Panc1 (cell line): ENCODE measurements at regions not wholly inside any gene's neighbourhood (a gene's known extent, or its start where the extent isn't known, plus 50 kb on each side); places are given as distances from the start of the nearest gene placed in this dataset.

ENCODE experiments used
- ATAC-seq: fragments of 200-7000 bp; cut with Tn5 transposase; 2 replicates; pipeline ENCODE4 v1.9.1; 2020; ENCODE audit warnings: mild to moderate bottlenecking, moderate library complexity
- BruUV-seq: library from RNA; stranded (reverse); fragments of 400-500 nt; replicated peaks from 2 replicates; lab custom pipeline; 2021; lab: Mats Ljungman, UMichigan
- CTCF ChIA-PET: fragments of 300-600 bp; sonication (Branson Sonifier 250); formaldehyde crosslinking; loops from one replicate; lab custom pipeline; 2022; ENCODE audit warnings: antibody characterized with exemption; lab: Charles Lee
- POLR2A ChIA-PET: fragments of 300-600 bp; sonication (Branson Sonifier 250); formaldehyde crosslinking; loops from one replicate; lab custom pipeline; 2022; ENCODE audit warnings: antibody characterized with exemption; lab: Charles Lee
- DNase-seq: peaks from one replicate; pipeline ENCODE4 v3.0.0-alpha.2; 2010; ENCODE audit warnings: low read depth, low spot score
- H3K27ac ChIP-seq: 2 replicates; pipeline ENCODE4 v1.5.1; 2011; ENCODE audit warnings: mild to moderate bottlenecking, low read length, inconsistent platforms
- H3K27me3 ChIP-seq: fragments of 200-500 bp; sonication (Bioruptor generic); 2 replicates; pipeline ENCODE4 v1.6.0; 2014; ENCODE audit warnings: low read length, inconsistent platforms; ENCODE audit not compliant: control insufficient read depth, insufficient read depth
- H3K36me3 ChIP-seq: fragments of 200-500 bp; sonication (Bioruptor generic); 2 replicates; pipeline ENCODE4 v1.5.1; 2014; ENCODE audit warnings: inconsistent platforms, mild to moderate bottlenecking, low read length, moderate library complexity; ENCODE audit not compliant: control insufficient read depth, insufficient read depth
- H3K4me1 ChIP-seq: 2 replicates; pipeline ENCODE4 v1.5.1; 2011; ENCODE audit warnings: inconsistent platforms, mild to moderate bottlenecking, low read length, moderate library complexity; ENCODE audit not compliant: control insufficient read depth, insufficient read depth
- H3K4me3 ChIP-seq, 2 experiments: 2 replicates each; pipeline ENCODE4 v1.5.1; 2011 to 2012; ENCODE audit warnings: low read depth in 2 of 2, low read length in 2 of 2, mild to moderate bottlenecking in 2 of 2, inconsistent platforms in 1 of 2, moderate library complexity in 1 of 2
- H3K9me3 ChIP-seq: fragments of 200-500 bp; sonication (Bioruptor generic); 2 replicates; pipeline ENCODE4 v1.5.1; 2014; ENCODE audit warnings: low read depth, mild to moderate bottlenecking, inconsistent platforms, low read length, moderate library complexity; ENCODE audit not compliant: control insufficient read depth, insufficient read depth
- CTCF ChIP-seq: fragments of 450-650 bp; IDR thresholded peaks from 2 replicates; pipeline ENCODE4 v1.5.1; 2017; ENCODE audit warnings: mild to moderate bottlenecking
- POLR2AphosphoS5 ChIP-seq: IDR thresholded peaks from 2 replicates; pipeline ENCODE4 v1.6.1; 2012; ENCODE audit warnings: mild to moderate bottlenecking, low read depth, low read length, moderate library complexity
- REST ChIP-seq, 2 experiments: IDR thresholded peaks; 2 replicates each; pipeline ENCODE4 v1.6.1; 2011 to 2012; ENCODE audit warnings: low read depth in 2 of 2, control low read depth in 1 of 2, low read length in 1 of 2, mild to moderate bottlenecking in 1 of 2, moderate library complexity in 1 of 2; ENCODE audit not compliant: insufficient read depth in 1 of 2
- SIN3A ChIP-seq: IDR thresholded peaks from 2 replicates; pipeline ENCODE4 v1.6.1; 2012; ENCODE audit warnings: low read depth, mild to moderate bottlenecking, low read length, moderate library complexity, borderline replicate concordance; ENCODE audit not compliant: insufficient read depth
- TCF7L2 ChIP-seq: IDR thresholded peaks from 2 replicates; pipeline ENCODE4 v1.6.1; 2011; ENCODE audit warnings: mild to moderate bottlenecking, low read depth, low read length, inconsistent platforms
- in situ Hi-C: cut with HindIII; loops from 2 replicates; pipeline ENCODE4 v1.10.0; 2016; ENCODE audit warnings: low sequenced_read_pairs, low pct_unique_long_range_greater_than_20kb
- intact Hi-C: fragments of 100-400 bp; cut with micrococcal nuclease; formaldehyde crosslinking; loops from one replicate; pipeline ENCODE4 v1.10.0; 2022; ENCODE audit not compliant: unreplicated experiment

GRCh38 chr12:83629931-83630330 lies 943.2 kb downstream of the TMTC2 start:
- TF ChIP-seq REST (IDR thresholded peaks at IDR 0.05; ENCODE audit: insufficient read depth in 1 of 2, low read depth in 2 of 2, low read length in 1 of 2) (no peak), TCF7L2 (no peak), CTCF (no peak), POLR2AphosphoS5 (no peak), SIN3A (no peak)
- ChIA-PET CTCF (no interaction called here), POLR2A (no interaction called here)
- H3K9me3 ChIP-seq = no peaks in the 10 kb centered on the region
- H3K27ac ChIP-seq = no peak overlapping the region
- no peak overlapping the region for H3K4me3 ChIP-seq
- no TSS peak for BruUV-seq
- no peaks in the 10 kb centered on the region for H3K4me1 ChIP-seq
- H3K36me3 ChIP-seq = no peaks in the 10 kb centered on the region
- intact Hi-C loops = no loop called here
- ATAC-seq (no peak), DNase-seq (no peak)
- in situ Hi-C loops = no loop called here
- no peaks in the 10 kb centered on the region for H3K27me3 ChIP-seq

- TF ChIP-seq SIN3A = no peak
- Histone ChIP-seq H3K27me3 (no peaks in the 10 kb centered on the region), H3K27ac (no peak overlapping the region), H3K4me3 (no peak overlapping the region), H3K9me3 (no peaks in the 10 kb centered on the region), H3K4me1 (no peaks in the 10 kb centered on the region), H3K36me3 (no peaks in the 10 kb centered on the region)
- ChIA-PET POLR2A (no interaction called here), CTCF (no interaction called here)
- in situ Hi-C loops = no loop called here
- no TSS peak for BruUV-seq
- intact Hi-C loops = no loop called here
- DNase-seq (no peak), ATAC-seq (no peak)
Observed at GRCh38 chr12:83622205-83622604, 935.5 kb downstream of the TMTC2 start.

- DNase-seq (no peak), ATAC-seq (no peak)
- Histone ChIP-seq H3K36me3 (no peaks in the 10 kb centered on the region), H3K9me3 (peaks cover 9% of the 10 kb centered on the region; the same call in 1 of the 2 replicates), H3K27ac (no peak overlapping the region), H3K27me3 (no peaks in the 10 kb centered on the region), H3K4me1 (no peaks in the 10 kb centered on the region), H3K4me3 (no peak overlapping the region)
- ChIA-PET CTCF (no interaction called here), POLR2A (no interaction called here)
- no peak for TF ChIP-seq POLR2AphosphoS5
- TF ChIP-seq REST (IDR thresholded peaks at IDR 0.05; ENCODE audit: insufficient read depth in 1 of 2, low read depth in 2 of 2, low read length in 1 of 2) = no peak
- TF ChIP-seq TCF7L2 = no peak
- TF ChIP-seq CTCF = no peak
- TF ChIP-seq SIN3A = no peak
- no TSS peak for BruUV-seq
- intact Hi-C loops (no loop called here), in situ Hi-C loops (no loop called here)
Observed at GRCh38 chr12:83619973-83620372, 933.3 kb downstream of the TMTC2 start.
